ENCODE measurements at regions not wholly inside any gene's neighbourhood (a gene's known extent, or its start where the extent isn't known, plus 50 kb on each side); places are given as distances from the start of the nearest gene placed in this dataset.
A peak's percentile ranks its signal among the peaks of the same experiment; 100 is the strongest.

GRCh38 chr18:54762386-54762785 is 65.9 kb upstream of the RAB27B start:
- intact Hi-C loops (cut with DNase I), result no loop called here
- DNase-seq, result peak in 9 of 42 donors; percentile 10 to 65 (median 31)

GRCh38 chr18:54764786-54765185 is 63.5 kb upstream of the RAB27B start:
- intact Hi-C loops (cut with DNase I), result no loop called here
- DNase-seq, result no peak

GRCh38 chr18:54765636-54766375 is 62.5 kb upstream of the RAB27B start:
- intact Hi-C loops (cut with DNase I), result no loop called here
- no peak for DNase-seq

GRCh38 chr18:54766634-54767033 is 61.6 kb upstream of the RAB27B start:
- intact Hi-C loops (cut with DNase I), result no loop called here
- no peak for DNase-seq

- intact Hi-C loops (cut with DNase I), result no loop called here
- no peak for DNase-seq
These were observed 61.2 kb upstream of the RAB27B start for GRCh38 chr18:54767098-54767497.

GRCh38 chr18:54769526-54770464 is 58.5 kb upstream of the RAB27B start:
- no peak for DNase-seq
- intact Hi-C loops (cut with DNase I), result no loop called here

GRCh38 chr18:54772056-54772455 is 56.2 kb upstream of the RAB27B start:
- no peak for DNase-seq
- intact Hi-C loops (cut with DNase I), result no loop called here

- intact Hi-C loops (cut with DNase I), result no loop called here
- no peak for DNase-seq
These were observed 53.9 kb upstream of the RAB27B start for GRCh38 chr18:54774423-54774822.

GRCh38 chr18:54774981-54775665 is 53.2 kb upstream of the RAB27B start:
- DNase-seq, result peak in 1 of 42 donors; percentile 3
- intact Hi-C loops (cut with DNase I), result no loop called here

- intact Hi-C loops (cut with DNase I), result no loop called here
- no peak for DNase-seq
These were observed 52.6 kb upstream of the RAB27B start for GRCh38 chr18:54775686-54776085.

GRCh38 chr18:54776282-54776977 is 51.8 kb upstream of the RAB27B start:
- intact Hi-C loops (cut with DNase I), result no loop called here
- no peak for DNase-seq

- intact Hi-C loops (cut with DNase I), result no loop called here
- no peak for DNase-seq
These were observed 51.0 kb upstream of the RAB27B start for GRCh38 chr18:54777118-54777791.

- intact Hi-C loops (cut with DNase I), result no loop called here
- no peak for DNase-seq
These were observed 50.3 kb upstream of the RAB27B start for GRCh38 chr18:54777989-54778388.
